ENCODE measurements at regions not wholly inside any gene's neighbourhood (a gene's known extent, or its start where the extent isn't known, plus 50 kb on each side); places are given as distances from the start of the nearest gene placed in this dataset.

GRCh38 chr18:44374966-44375365 is 305.7 kb upstream of the SETBP1 start:
- no peaks in the 10 kb centered on the region for H4K20me1 ChIP-seq (ENCODE audit: low read depth, low read length)
- no peaks in the 10 kb centered on the region for H3K9me3 ChIP-seq (ENCODE audit: insufficient read depth, low read length)
- TF ChIP-seq CTCF (IDR thresholded peaks at IDR 0.05; ENCODE audit: insufficient read depth, low read length, poor library complexity, severe bottlenecking) (no peak), EZH2phosphoT487 (conservative IDR thresholded peaks at IDR 0.05; ENCODE audit: low read length) (no peak)
- H3K79me2 ChIP-seq (ENCODE audit: insufficient read depth, low read length) = no peaks in the 10 kb centered on the region
- no peaks in the 10 kb centered on the region for H3K27me3 ChIP-seq (ENCODE audit: low read length)
- H3K36me3 ChIP-seq (ENCODE audit: low read length) = no peaks in the 10 kb centered on the region
- H3K4me3 ChIP-seq (ENCODE audit: insufficient read depth, low read length, poor library complexity, severe bottlenecking) = no peak overlapping the region
- H2AFZ ChIP-seq (ENCODE audit: low read depth, low read length, severe bottlenecking) = no peak overlapping the region
- H3K9ac ChIP-seq (ENCODE audit: low read length) = no peak overlapping the region
- no peak overlapping the region for H3K4me2 ChIP-seq (ENCODE audit: low read depth, low read length, poor library complexity, severe bottlenecking)
- no peak overlapping the region for H3K27ac ChIP-seq (ENCODE audit: low read depth, low read length)
- H3F3A ChIP-seq (ENCODE audit: insufficient read depth) = no peaks in the 10 kb centered on the region
- H3K9me2 ChIP-seq (replicated peaks; ENCODE audit: insufficient read depth, low read length) = no peaks in the 10 kb centered on the region

- Histone ChIP-seq H3K36me3 (ENCODE audit: low read length) (no peaks in the 10 kb centered on the region), H3F3A (ENCODE audit: insufficient read depth) (no peaks in the 10 kb centered on the region), H3K4me3 (ENCODE audit: insufficient read depth, low read length, poor library complexity, severe bottlenecking) (no peak overlapping the region), H3K79me2 (ENCODE audit: insufficient read depth, low read length) (no peaks in the 10 kb centered on the region), H3K9me2 (replicated peaks; ENCODE audit: insufficient read depth, low read length) (no peaks in the 10 kb centered on the region), H3K27me3 (ENCODE audit: low read length) (no peaks in the 10 kb centered on the region; the same call in 1 of the 2 replicates), H3K27ac (ENCODE audit: low read depth, low read length) (no peak overlapping the region), H2AFZ (ENCODE audit: low read depth, low read length, severe bottlenecking) (no peak overlapping the region), H3K9me3 (ENCODE audit: insufficient read depth, low read length) (no peaks in the 10 kb centered on the region), H4K20me1 (ENCODE audit: low read depth, low read length) (no peaks in the 10 kb centered on the region), H3K4me2 (ENCODE audit: low read depth, low read length, poor library complexity, severe bottlenecking) (no peak overlapping the region), H3K9ac (ENCODE audit: low read length) (no peak overlapping the region)
- TF ChIP-seq EZH2phosphoT487 (conservative IDR thresholded peaks at IDR 0.05; ENCODE audit: low read length) (no peak), CTCF (IDR thresholded peaks at IDR 0.05; ENCODE audit: insufficient read depth, low read length, poor library complexity, severe bottlenecking) (no peak)
These were observed 294.3 kb upstream of the SETBP1 start for GRCh38 chr18:44386401-44386800.

- H3K9me2 ChIP-seq (replicated peaks; ENCODE audit: insufficient read depth, low read length) = no peaks in the 10 kb centered on the region
- no peak overlapping the region for H3K27ac ChIP-seq (ENCODE audit: low read depth, low read length)
- no peak overlapping the region for H3K4me2 ChIP-seq (ENCODE audit: low read depth, low read length, poor library complexity, severe bottlenecking)
- TF ChIP-seq EZH2phosphoT487 (conservative IDR thresholded peaks at IDR 0.05; ENCODE audit: low read length) = no peak
- no peak for TF ChIP-seq CTCF (IDR thresholded peaks at IDR 0.05; ENCODE audit: insufficient read depth, low read length, poor library complexity, severe bottlenecking)
- H3K36me3 ChIP-seq (ENCODE audit: low read length) = no peaks in the 10 kb centered on the region
- H3K4me3 ChIP-seq (ENCODE audit: insufficient read depth, low read length, poor library complexity, severe bottlenecking) = no peak overlapping the region
- H3K9me3 ChIP-seq (ENCODE audit: insufficient read depth, low read length) = no peaks in the 10 kb centered on the region
- no peak overlapping the region for H2AFZ ChIP-seq (ENCODE audit: low read depth, low read length, severe bottlenecking)
- no peaks in the 10 kb centered on the region for H3F3A ChIP-seq (ENCODE audit: insufficient read depth)
- H3K27me3 ChIP-seq (ENCODE audit: low read length) = no peaks in the 10 kb centered on the region; the same call in 1 of the 2 replicates
- H3K9ac ChIP-seq (ENCODE audit: low read length) = no peak overlapping the region
- H3K79me2 ChIP-seq (ENCODE audit: insufficient read depth, low read length) = no peaks in the 10 kb centered on the region
- no peaks in the 10 kb centered on the region for H4K20me1 ChIP-seq (ENCODE audit: low read depth, low read length)
These were observed 292.4 kb upstream of the SETBP1 start for GRCh38 chr18:44388329-44388728.

All from SU-DHL-6 (cell line).